Trophoblast cell (in vitro differentiated cells and primary cell): ENCODE measurements at regions not wholly inside any gene's neighbourhood (a gene's known extent, or its start where the extent isn't known, plus 50 kb on each side); places are given as distances from the start of the nearest gene placed in this dataset.
"Not testable (repeated sequence)": the region's sequence is repeated elsewhere in the genome, so short reads cannot be mapped to it uniquely, and the experiment has no call there.

Source experiments
- DNase-seq, 2 donors: peaks; one replicate each; pipeline ENCODE4 v3.0.0-alpha.2; 2016
- H2AFZ ChIP-seq: 2 replicates; pipeline ENCODE4 v1.6.1; 2013; ENCODE audit warnings: low read length, moderate library complexity, mild to moderate bottlenecking; ENCODE audit not compliant: insufficient read depth, poor library complexity
- H2AK5ac ChIP-seq: 2 replicates; pipeline ENCODE4 v1.6.1; 2013; ENCODE audit warnings: mild to moderate bottlenecking, low read length
- H2BK120ac ChIP-seq: 2 replicates; pipeline ENCODE4 v1.6.1; 2013; ENCODE audit warnings: low read length, mild to moderate bottlenecking, moderate library complexity; ENCODE audit not compliant: insufficient read depth, poor library complexity
- H2BK12ac ChIP-seq: 2 replicates; pipeline ENCODE4 v1.6.1; 2013; ENCODE audit warnings: mild to moderate bottlenecking, low read length, moderate library complexity
- H2BK5ac ChIP-seq: 2 replicates; pipeline ENCODE4 v1.6.1; 2013; ENCODE audit warnings: low read length, low read depth, moderate library complexity, mild to moderate bottlenecking; ENCODE audit not compliant: poor library complexity
- H3K14ac ChIP-seq: 2 replicates; pipeline ENCODE4 v1.6.1; 2013; ENCODE audit warnings: mild to moderate bottlenecking, low read length
- H3K18ac ChIP-seq: 2 replicates; pipeline ENCODE4 v1.6.1; 2013; ENCODE audit warnings: mild to moderate bottlenecking, low read length
- H3K23ac ChIP-seq: 2 replicates; pipeline ENCODE4 v1.6.1; 2013; ENCODE audit warnings: low read length
- H3K27ac ChIP-seq: 2 replicates; pipeline ENCODE4 v1.5.1; 2013; ENCODE audit warnings: low read depth, mild to moderate bottlenecking, inconsistent platforms, low read length, moderate library complexity
- H3K27me3 ChIP-seq: 2 replicates; pipeline ENCODE4 v1.6.1; 2013; ENCODE audit warnings: inconsistent platforms, mild to moderate bottlenecking, low read length, moderate library complexity; ENCODE audit not compliant: insufficient read depth
- H3K36me3 ChIP-seq, 2 experiments: 1 replicate in 1 of 2; 2 replicates in 1 of 2; pipeline ENCODE4 v1.6.1; 2013; ENCODE audit warnings: low read length in 2 of 2, mild to moderate bottlenecking in 2 of 2, moderate library complexity in 1 of 2; ENCODE audit not compliant: insufficient read depth in 2 of 2, control insufficient read depth in 1 of 2
- H3K4ac ChIP-seq: 2 replicates; pipeline ENCODE4 v1.6.1; 2013; ENCODE audit warnings: low read depth, mild to moderate bottlenecking, low read length, moderate library complexity
- H3K4me1 ChIP-seq, 2 experiments: 1 replicate in 1 of 2; 2 replicates in 1 of 2; pipeline ENCODE4 v1.6.1; 2013; ENCODE audit warnings: low read length in 2 of 2, mild to moderate bottlenecking in 2 of 2, moderate library complexity in 1 of 2; ENCODE audit not compliant: insufficient read depth in 2 of 2, control insufficient read depth in 1 of 2
- H3K4me2 ChIP-seq: 2 replicates; pipeline ENCODE4 v1.6.1; 2013; ENCODE audit warnings: inconsistent platforms, mild to moderate bottlenecking, low read length, moderate library complexity
- H3K4me3 ChIP-seq: 2 replicates; pipeline ENCODE4 v1.5.1; 2013; ENCODE audit warnings: mild to moderate bottlenecking, low read depth, low read length, inconsistent platforms
- H3K79me1 ChIP-seq: one replicate; pipeline ENCODE4 v1.6.1; 2013; ENCODE audit warnings: low read length
- H3K79me2 ChIP-seq: 2 replicates; pipeline ENCODE4 v1.6.1; 2013; ENCODE audit warnings: low read length, mild to moderate bottlenecking; ENCODE audit not compliant: control insufficient read depth, insufficient read depth, poor library complexity
- H3K9ac ChIP-seq: 2 replicates; pipeline ENCODE4 v1.6.1; 2013; ENCODE audit warnings: mild to moderate bottlenecking, low read length
- H3K9me3 ChIP-seq: 2 replicates; pipeline ENCODE4 v1.6.1; 2013; ENCODE audit warnings: low read depth, mild to moderate bottlenecking, control low read depth, inconsistent platforms, low read length; ENCODE audit not compliant: insufficient read depth
- H4K12ac ChIP-seq: 2 replicates; pipeline ENCODE4 v1.6.1; 2013; ENCODE audit warnings: low read depth, mild to moderate bottlenecking, low read length, moderate library complexity
- H4K8ac ChIP-seq: 2 replicates; pipeline ENCODE4 v1.6.1; 2013; ENCODE audit warnings: low read depth, mild to moderate bottlenecking, low read length, moderate library complexity
- H4K91ac ChIP-seq: one replicate; pipeline ENCODE4 v1.6.1; 2013; ENCODE audit warnings: low read depth, mild to moderate bottlenecking, low read length, moderate library complexity
- WGBS: extraction: QIAGEN DNeasy Blood & Tissue Kit; methylation state at CpG from one replicate; pipeline ENCODE4 v1.1.7; 2013; ENCODE audit warnings: missing lambda C conversion rate; ENCODE audit not compliant: insufficient read length, insufficient coverage; ENCODE audit errors: extremely low coverage; 5-methylcytosine and 5-hydroxymethylcytosine counted together

GRCh38 chrX:13945787-13946186 lies 83.9 kb downstream of the GEMIN8 start:
- not testable (repeated sequence) for H3K27ac ChIP-seq, H3K23ac ChIP-seq, H3K14ac ChIP-seq, H3K79me1 ChIP-seq, H3K18ac ChIP-seq, H4K91ac ChIP-seq, H3K9ac ChIP-seq, DNase-seq, H2BK5ac ChIP-seq, H3K4me2 ChIP-seq, H2BK120ac ChIP-seq, H4K12ac ChIP-seq, H3K27me3 ChIP-seq, H4K8ac ChIP-seq, H3K79me2 ChIP-seq, H3K36me3 ChIP-seq, H3K4ac ChIP-seq, H3K9me3 ChIP-seq, H2AK5ac ChIP-seq, H2BK12ac ChIP-seq, H3K4me3 ChIP-seq, H3K4me1 ChIP-seq, H2AFZ ChIP-seq
- WGBS = no CpG with 5 or more reads among the region's 3 CpGs

GRCh38 chrX:13940671-13941070 lies 89.0 kb downstream of the GEMIN8 start:
- no peak overlapping the region for H3K27ac ChIP-seq
- H3K4ac ChIP-seq = no peak overlapping the region
- WGBS = no CpG with 5 or more reads among the region's 2 CpGs
- no peak overlapping the region for H3K18ac ChIP-seq
- H2AK5ac ChIP-seq = no peak overlapping the region
- no peak overlapping the region for H4K91ac ChIP-seq
- H2BK12ac ChIP-seq = no peak overlapping the region
- DNase-seq = no peak
- H3K14ac ChIP-seq = no peak overlapping the region
- no peak overlapping the region for H3K9ac ChIP-seq
- no peaks in the 10 kb centered on the region for H3K27me3 ChIP-seq
- H3K23ac ChIP-seq = no peak overlapping the region
- no peak overlapping the region for H4K12ac ChIP-seq
- no peak overlapping the region for H3K4me2 ChIP-seq
- H3K36me3 ChIP-seq = no peaks in the 10 kb centered on the region
- no peak overlapping the region for H3K4me3 ChIP-seq
- H2BK5ac ChIP-seq = no peak overlapping the region
- no peaks in the 10 kb centered on the region for H3K4me1 ChIP-seq
- no peak overlapping the region for H2AFZ ChIP-seq
- no peaks in the 10 kb centered on the region for H3K79me2 ChIP-seq
- no peaks in the 10 kb centered on the region for H3K9me3 ChIP-seq
- H4K8ac ChIP-seq = no peak overlapping the region
- H2BK120ac ChIP-seq = no peak overlapping the region
- no peaks in the 10 kb centered on the region for H3K79me1 ChIP-seq

- H3K23ac ChIP-seq = no peak overlapping the region
- H4K8ac ChIP-seq = no peak overlapping the region
- WGBS = no CpG with 5 or more reads among the region's 6 CpGs
- no peaks in the 10 kb centered on the region for H3K79me1 ChIP-seq
- H3K79me2 ChIP-seq = no peaks in the 10 kb centered on the region
- H3K27me3 ChIP-seq = no peaks in the 10 kb centered on the region
- no peak overlapping the region for H4K91ac ChIP-seq
- H3K9me3 ChIP-seq = no peaks in the 10 kb centered on the region
- no peak overlapping the region for H3K18ac ChIP-seq
- no peak overlapping the region for H3K14ac ChIP-seq
- no peak overlapping the region for H2BK5ac ChIP-seq
- H3K4me2 ChIP-seq = no peak overlapping the region
- H3K9ac ChIP-seq = no peak overlapping the region
- no peaks in the 10 kb centered on the region for H3K36me3 ChIP-seq
- no peaks in the 10 kb centered on the region for H3K4me1 ChIP-seq
- H3K4me3 ChIP-seq = no peak overlapping the region
- H2BK12ac ChIP-seq = no peak overlapping the region
- H2AFZ ChIP-seq = no peak overlapping the region
- no peak overlapping the region for H3K27ac ChIP-seq
- DNase-seq = no peak
- H2BK120ac ChIP-seq = no peak overlapping the region
- H4K12ac ChIP-seq = no peak overlapping the region
- H3K4ac ChIP-seq = no peak overlapping the region
- H2AK5ac ChIP-seq = no peak overlapping the region
Measured at GRCh38 chrX:13939741-13940597, 89.7 kb downstream of the GEMIN8 start.

- H3K23ac ChIP-seq = no peak overlapping the region
- H2BK120ac ChIP-seq = no peak overlapping the region
- DNase-seq = no peak
- H3K79me2 ChIP-seq = no peaks in the 10 kb centered on the region
- no peaks in the 10 kb centered on the region for H3K4me1 ChIP-seq
- no peaks in the 10 kb centered on the region for H3K79me1 ChIP-seq
- H3K18ac ChIP-seq = no peak overlapping the region
- no peak overlapping the region for H4K8ac ChIP-seq
- H3K4ac ChIP-seq = no peak overlapping the region
- no CpG with 5 or more reads among the region's 29 CpGs for WGBS
- H2BK12ac ChIP-seq = no peak overlapping the region
- peak overlapping the region; percentile 79 for H3K4me2 ChIP-seq
- H2AFZ ChIP-seq = no peak overlapping the region
- H2AK5ac ChIP-seq = no peak overlapping the region
- peak overlapping the region; percentile 73 for H3K4me3 ChIP-seq
- no peaks in the 10 kb centered on the region for H3K9me3 ChIP-seq
- H3K27ac ChIP-seq = no peak overlapping the region
- no peaks in the 10 kb centered on the region for H3K36me3 ChIP-seq
- no peak overlapping the region for H3K14ac ChIP-seq
- H3K9ac ChIP-seq = no peak overlapping the region
- no peaks in the 10 kb centered on the region for H3K27me3 ChIP-seq
- H2BK5ac ChIP-seq = no peak overlapping the region
- no peak overlapping the region for H4K12ac ChIP-seq
- H4K91ac ChIP-seq = no peak overlapping the region
Measured at GRCh38 chrX:13938829-13939530, 90.7 kb downstream of the GEMIN8 start.
